ENCODE measurements at regions not wholly inside any gene's neighbourhood (a gene's known extent, or its start where the extent isn't known, plus 50 kb on each side); places are given as distances from the start of the nearest gene placed in this dataset.

DNA sequence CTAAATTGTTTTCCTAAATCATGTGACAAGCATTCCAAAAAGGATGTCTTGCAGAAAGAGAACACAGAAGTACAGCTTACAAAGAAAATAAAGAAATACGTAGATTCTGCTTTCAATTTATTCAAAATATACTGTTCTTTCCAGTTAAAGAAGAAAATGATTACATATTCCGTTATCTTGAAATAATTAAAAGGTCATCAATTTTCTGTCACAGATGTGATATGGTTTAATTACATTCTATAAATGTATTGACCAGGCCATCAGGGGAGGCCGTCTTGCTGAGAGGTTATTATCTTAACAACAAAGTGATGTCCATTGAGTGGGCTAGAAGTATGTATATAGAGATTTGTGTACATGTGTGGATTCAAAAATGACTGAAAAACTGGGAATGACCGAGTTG lies 432.9 kb downstream of the SETD4 start (continued):
- TF ChIP-seq, protein P1, sequence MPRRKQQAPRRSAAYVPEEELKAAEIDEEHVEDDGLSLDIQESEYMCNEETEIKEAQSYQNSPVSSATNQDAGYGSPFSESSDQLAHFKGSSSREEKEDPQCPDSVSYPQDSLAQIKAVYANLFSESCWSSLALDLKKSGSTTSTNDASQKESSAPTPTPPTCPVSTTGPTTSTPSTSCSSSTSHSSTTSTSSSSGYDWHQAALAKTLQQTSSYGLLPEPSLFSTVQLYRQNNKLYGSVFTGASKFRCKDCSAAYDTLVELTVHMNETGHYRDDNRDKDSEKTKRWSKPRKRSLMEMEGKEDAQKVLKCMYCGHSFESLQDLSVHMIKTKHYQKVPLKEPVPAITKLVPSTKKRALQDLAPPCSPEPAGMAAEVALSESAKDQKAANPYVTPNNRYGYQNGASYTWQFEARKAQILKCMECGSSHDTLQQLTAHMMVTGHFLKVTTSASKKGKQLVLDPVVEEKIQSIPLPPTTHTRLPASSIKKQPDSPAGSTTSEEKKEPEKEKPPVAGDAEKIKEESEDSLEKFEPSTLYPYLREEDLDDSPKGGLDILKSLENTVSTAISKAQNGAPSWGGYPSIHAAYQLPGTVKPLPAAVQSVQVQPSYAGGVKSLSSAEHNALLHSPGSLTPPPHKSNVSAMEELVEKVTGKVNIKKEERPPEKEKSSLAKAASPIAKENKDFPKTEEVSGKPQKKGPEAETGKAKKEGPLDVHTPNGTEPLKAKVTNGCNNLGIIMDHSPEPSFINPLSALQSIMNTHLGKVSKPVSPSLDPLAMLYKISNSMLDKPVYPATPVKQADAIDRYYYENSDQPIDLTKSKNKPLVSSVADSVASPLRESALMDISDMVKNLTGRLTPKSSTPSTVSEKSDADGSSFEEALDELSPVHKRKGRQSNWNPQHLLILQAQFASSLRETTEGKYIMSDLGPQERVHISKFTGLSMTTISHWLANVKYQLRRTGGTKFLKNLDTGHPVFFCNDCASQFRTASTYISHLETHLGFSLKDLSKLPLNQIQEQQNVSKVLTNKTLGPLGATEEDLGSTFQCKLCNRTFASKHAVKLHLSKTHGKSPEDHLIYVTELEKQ (tag by site-specific recombination; IDR thresholded peaks at IDR 0.05; ENCODE audit: borderline replicate concordance), result no peak
- no peak for TF ChIP-seq ZNF211 (tag by site-specific recombination; IDR thresholded peaks at IDR 0.05; ENCODE audit: low read depth)

GRCh38 chr21:35625576-35625975 lies 434.8 kb downstream of the SETD4 start:
- no peak overlapping the region for H3K27ac ChIP-seq (ENCODE audit: extremely low read depth, low read depth, low read length)
- no peak for TF ChIP-seq ZNF549 (tag by site-specific recombination; IDR thresholded peaks at IDR 0.05)
- TF ChIP-seq, protein P2, sequence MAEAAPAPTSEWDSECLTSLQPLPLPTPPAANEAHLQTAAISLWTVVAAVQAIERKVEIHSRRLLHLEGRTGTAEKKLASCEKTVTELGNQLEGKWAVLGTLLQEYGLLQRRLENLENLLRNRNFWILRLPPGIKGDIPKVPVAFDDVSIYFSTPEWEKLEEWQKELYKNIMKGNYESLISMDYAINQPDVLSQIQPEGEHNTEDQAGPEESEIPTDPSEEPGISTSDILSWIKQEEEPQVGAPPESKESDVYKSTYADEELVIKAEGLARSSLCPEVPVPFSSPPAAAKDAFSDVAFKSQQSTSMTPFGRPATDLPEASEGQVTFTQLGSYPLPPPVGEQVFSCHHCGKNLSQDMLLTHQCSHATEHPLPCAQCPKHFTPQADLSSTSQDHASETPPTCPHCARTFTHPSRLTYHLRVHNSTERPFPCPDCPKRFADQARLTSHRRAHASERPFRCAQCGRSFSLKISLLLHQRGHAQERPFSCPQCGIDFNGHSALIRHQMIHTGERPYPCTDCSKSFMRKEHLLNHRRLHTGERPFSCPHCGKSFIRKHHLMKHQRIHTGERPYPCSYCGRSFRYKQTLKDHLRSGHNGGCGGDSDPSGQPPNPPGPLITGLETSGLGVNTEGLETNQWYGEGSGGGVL (tag by site-specific recombination; IDR thresholded peaks at IDR 0.05), result no peak
- no peak for TF ChIP-seq MYNN (tag by site-specific recombination; IDR thresholded peaks at IDR 0.05; ENCODE audit: borderline replicate concordance)
- TF ChIP-seq FEZF1 (tag by site-specific recombination; IDR thresholded peaks at IDR 0.05), result no peak
- TF ChIP-seq KLF10 (tag by site-specific recombination; IDR thresholded peaks at IDR 0.05), result no peak
- H3K4me1 ChIP-seq (ENCODE audit: control insufficient read depth, insufficient read depth, low read length), result no peaks in the 10 kb centered on the region
- H3K4me3 ChIP-seq (ENCODE audit: low read depth, low read length), result no peak overlapping the region
- no peaks in the 10 kb centered on the region; the same call in 1 of the 2 replicates for H3K9me3 ChIP-seq (ENCODE audit: control insufficient read depth, insufficient read depth, low read depth, low read length)
- POLR2A ChIA-PET, result no interaction called here
- no peaks in the 10 kb centered on the region for H3K36me3 ChIP-seq (ENCODE audit: control insufficient read depth in 2 of 2, insufficient read depth in 1 of 2, low read length in 2 of 2)
- CTCF ChIA-PET, result interaction anchor here (1.0 kb wide), 1 partner anchor 22 kb away, joined by 3 read pairs; no protein-coding TSS in a partner anchor

DNA sequence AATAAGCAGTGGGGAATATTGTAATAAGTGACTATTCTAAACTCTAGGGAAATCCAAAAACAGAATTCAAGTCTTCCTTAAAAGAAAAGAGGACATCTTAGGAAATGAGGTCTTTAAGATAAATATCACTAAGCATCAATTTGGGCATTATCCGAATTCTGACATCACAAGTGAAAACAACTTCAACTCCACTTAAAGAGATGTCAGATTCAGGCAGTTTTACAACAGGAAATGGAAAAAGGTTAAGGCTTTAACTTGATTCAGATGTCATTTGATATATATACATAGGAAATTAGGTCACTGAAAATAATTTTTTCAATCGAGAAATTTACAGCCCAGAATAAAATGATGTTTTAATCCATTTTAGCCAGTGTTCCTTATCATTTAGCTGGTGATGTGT lies 435.4 kb downstream of the SETD4 start:
- ChIA-PET CTCF (interaction anchor here (1.0 kb wide), 1 partner anchor 22 kb away, joined by 3 read pairs; no protein-coding TSS in a partner anchor), POLR2A (no interaction called here)
- Histone ChIP-seq H3K9me3 (ENCODE audit: control insufficient read depth, insufficient read depth, low read depth, low read length) (no peaks in the 10 kb centered on the region; the same call in 1 of the 2 replicates), H3K36me3 (ENCODE audit: control insufficient read depth in 2 of 2, insufficient read depth in 1 of 2, low read length in 2 of 2) (no peaks in the 10 kb centered on the region), H3K4me3 (ENCODE audit: low read depth, low read length) (no peak overlapping the region), H3K27ac (ENCODE audit: extremely low read depth, low read depth, low read length) (no peak overlapping the region), H3K4me1 (ENCODE audit: control insufficient read depth, insufficient read depth, low read length) (no peaks in the 10 kb centered on the region)
- no peak for TF ChIP-seq TRIM28 (IDR thresholded peaks at IDR 0.05; ENCODE audit: borderline replicate concordance, low read length)

GRCh38 chr21:35622612-35623011 lies 437.7 kb downstream of the SETD4 start:
- CTCF ChIA-PET, result interaction anchor here (0.6 to 1.4 kb wide), 3 partner anchors 16 to 422 kb away, joined by 3 to 5 read pairs (median 3); no protein-coding TSS in a partner anchor
- Histone ChIP-seq H3K9me3 (ENCODE audit: control insufficient read depth, insufficient read depth, low read depth, low read length) (no peaks in the 10 kb centered on the region; the same call in 1 of the 2 replicates), H3K4me3 (ENCODE audit: low read depth, low read length) (no peak overlapping the region), H3K36me3 (ENCODE audit: control insufficient read depth in 2 of 2, insufficient read depth in 1 of 2, low read length in 2 of 2) (no peaks in the 10 kb centered on the region), H3K27ac (ENCODE audit: extremely low read depth, low read depth, low read length) (no peak overlapping the region), H3K4me1 (ENCODE audit: control insufficient read depth, insufficient read depth, low read length) (no peaks in the 10 kb centered on the region)
- no peak for TF ChIP-seq ZNF530 (tag by site-specific recombination; IDR thresholded peaks at IDR 0.05; ENCODE audit: low read depth)
- TF ChIP-seq, protein P3, sequence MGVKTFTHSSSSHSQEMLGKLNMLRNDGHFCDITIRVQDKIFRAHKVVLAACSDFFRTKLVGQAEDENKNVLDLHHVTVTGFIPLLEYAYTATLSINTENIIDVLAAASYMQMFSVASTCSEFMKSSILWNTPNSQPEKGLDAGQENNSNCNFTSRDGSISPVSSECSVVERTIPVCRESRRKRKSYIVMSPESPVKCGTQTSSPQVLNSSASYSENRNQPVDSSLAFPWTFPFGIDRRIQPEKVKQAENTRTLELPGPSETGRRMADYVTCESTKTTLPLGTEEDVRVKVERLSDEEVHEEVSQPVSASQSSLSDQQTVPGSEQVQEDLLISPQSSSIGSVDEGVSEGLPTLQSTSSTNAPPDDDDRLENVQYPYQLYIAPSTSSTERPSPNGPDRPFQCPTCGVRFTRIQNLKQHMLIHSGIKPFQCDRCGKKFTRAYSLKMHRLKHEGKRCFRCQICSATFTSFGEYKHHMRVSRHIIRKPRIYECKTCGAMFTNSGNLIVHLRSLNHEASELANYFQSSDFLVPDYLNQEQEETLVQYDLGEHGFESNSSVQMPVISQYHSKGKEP (tag by site-specific recombination; IDR thresholded peaks at IDR 0.05), result no peak
- TF ChIP-seq ZBTB8A (tag by site-specific recombination; IDR thresholded peaks at IDR 0.05), result no peak
- TF ChIP-seq, protein P4, sequence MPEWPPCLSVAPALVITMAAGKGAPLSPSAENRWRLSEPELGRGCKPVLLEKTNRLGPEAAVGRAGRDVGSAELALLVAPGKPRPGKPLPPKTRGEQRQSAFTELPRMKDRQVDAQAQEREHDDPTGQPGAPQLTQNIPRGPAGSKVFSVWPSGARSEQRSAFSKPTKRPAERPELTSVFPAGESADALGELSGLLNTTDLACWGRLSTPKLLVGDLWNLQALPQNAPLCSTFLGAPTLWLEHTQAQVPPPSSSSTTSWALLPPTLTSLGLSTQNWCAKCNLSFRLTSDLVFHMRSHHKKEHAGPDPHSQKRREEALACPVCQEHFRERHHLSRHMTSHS (tag by site-specific recombination; IDR thresholded peaks at IDR 0.05), result no peak
- no peak for TF ChIP-seq ZNF658 (tag by site-specific recombination; IDR thresholded peaks at IDR 0.05)
- TF ChIP-seq ZNF341 (tag by site-specific recombination; IDR thresholded peaks at IDR 0.05; ENCODE audit: low read depth), result no peak
- TF ChIP-seq ZNF37A (tag by site-specific recombination; IDR thresholded peaks at IDR 0.05), result no peak
- POLR2A ChIA-PET, result no interaction called here

Data from HEK293 (cell line).